GM23338 (cell line): ENCODE measurements at regions not wholly inside any gene's neighbourhood (a gene's known extent, or its start where the extent isn't known, plus 50 kb on each side); places are given as distances from the start of the nearest gene placed in this dataset.

ENCODE experiments used
- ATAC-seq: fragments of 200-7000 bp; cut with Tn5 transposase; 3 replicates; pipeline ENCODE4 v1.9.1; 2020
- DNase-seq: peaks from one replicate; pipeline ENCODE4 v3.0.0-alpha.2; 2015; ENCODE audit warnings: low spot score
- H2AFZ ChIP-seq: fragments of 200-600 bp; sonication (generic); 2 replicates; pipeline ENCODE4 v1.8.0; 2016; ENCODE audit warnings: antibody characterized with exemption, mild to moderate bottlenecking, moderate library complexity
- H3F3A ChIP-seq: fragments of 200-600 bp; sonication (generic); replicated peaks from 2 replicates; pipeline ENCODE4 v1.8.0; 2017; ENCODE audit warnings: antibody characterized with exemption, mixed run types, low read depth
- H3K27ac ChIP-seq: fragments of 200-600 bp; sonication (generic); 2 replicates; pipeline ENCODE4 v1.6.1; 2016; ENCODE audit warnings: low read depth
- H3K27me3 ChIP-seq: fragments of 200-600 bp; sonication (generic); 2 replicates; pipeline ENCODE4 v1.8.0; 2016; ENCODE audit warnings: mild to moderate bottlenecking, mixed run types, moderate library complexity; ENCODE audit not compliant: insufficient read depth
- H3K36me3 ChIP-seq: fragments of 200-600 bp; sonication (generic); 2 replicates; pipeline ENCODE4 v1.8.0; 2016; ENCODE audit warnings: mild to moderate bottlenecking; ENCODE audit not compliant: insufficient read depth
- H3K4me1 ChIP-seq: fragments of 200-600 bp; sonication (generic); 2 replicates; pipeline ENCODE4 v1.8.0; 2016; ENCODE audit warnings: mild to moderate bottlenecking, moderate library complexity; ENCODE audit not compliant: insufficient read depth
- H3K4me2 ChIP-seq: fragments of 200-600 bp; sonication (generic); 2 replicates; pipeline ENCODE4 v1.7.1; 2017; ENCODE audit warnings: mixed run types
- H3K4me3 ChIP-seq: fragments of 200-600 bp; sonication (generic); 2 replicates; pipeline ENCODE4 v1.6.1; 2016; ENCODE audit warnings: mixed run types
- H3K79me2 ChIP-seq: fragments of 200-600 bp; sonication (generic); replicated peaks from 2 replicates; pipeline ENCODE4 v1.8.0; 2017; ENCODE audit warnings: mild to moderate bottlenecking; ENCODE audit not compliant: insufficient read depth
- H3K9me2 ChIP-seq: fragments of 200-600 bp; sonication (generic); 2 replicates; pipeline ENCODE4 v1.8.0; 2017; ENCODE audit not compliant: insufficient read depth
- H4K20me1 ChIP-seq: fragments of 200-600 bp; sonication (generic); replicated peaks from 2 replicates; pipeline ENCODE4 v1.8.0; 2017; ENCODE audit warnings: mild to moderate bottlenecking; ENCODE audit not compliant: insufficient read depth
- H3K27ac Mint-ChIP-seq: 2 replicates; pipeline ENCODE4 v1.8.0; 2020; ENCODE audit warnings: inconsistent platforms, mild to moderate bottlenecking, moderate library complexity, mixed read lengths
- H3K27me3 Mint-ChIP-seq: 3 replicates; pipeline ENCODE4 v1.8.0; 2022; ENCODE audit warnings: low read depth, mild to moderate bottlenecking, moderate library complexity, mixed read lengths, inconsistent platforms; ENCODE audit not compliant: insufficient read depth, poor library complexity
- H3K36me3 Mint-ChIP-seq: 3 replicates; pipeline ENCODE4 v1.8.0; 2021; ENCODE audit warnings: low read depth, mild to moderate bottlenecking, inconsistent platforms, moderate library complexity, mixed read lengths
- H3K4me1 Mint-ChIP-seq: 3 replicates; pipeline ENCODE4 v1.8.0; 2020; ENCODE audit warnings: mild to moderate bottlenecking, inconsistent platforms, mixed read lengths
- H3K4me3 Mint-ChIP-seq: 3 replicates; pipeline ENCODE4 v1.8.0; 2021; ENCODE audit warnings: moderate library complexity, mild to moderate bottlenecking, inconsistent platforms, mixed read lengths
- H3K9me3 Mint-ChIP-seq: 3 replicates; pipeline ENCODE4 v1.8.0; 2020; ENCODE audit warnings: moderate library complexity, mild to moderate bottlenecking, inconsistent platforms, mixed read lengths
- EZH2phosphoT487 ChIP-seq: fragments of 200-600 bp; sonication (generic); IDR thresholded peaks from one replicate; pipeline ENCODE4 v1.8.1; 2018; ENCODE audit warnings: antibody characterized with exemption; ENCODE audit not compliant: unreplicated experiment
- JUNB ChIP-seq: IDR thresholded peaks from one replicate; pipeline ENCODE4 v1.6.1; 2016; ENCODE audit warnings: antibody characterized with exemption; ENCODE audit not compliant: unreplicated experiment
- POLR2AphosphoS5 ChIP-seq: IDR thresholded peaks from 2 replicates; pipeline ENCODE4 v1.6.1; 2016; ENCODE audit warnings: antibody characterized with exemption, low read depth
- STAT1 ChIP-seq: IDR thresholded peaks from one replicate; pipeline ENCODE4 v1.6.1; 2016; ENCODE audit warnings: antibody characterized with exemption; ENCODE audit not compliant: unreplicated experiment
- TF ChIP-seq, protein P1 (sequence below): fragments of 250-450 bp; sonication (Bioruptor Pico); IDR thresholded peaks from 2 replicates; pipeline ENCODE4 v1.5.0; 2020; ENCODE audit warnings: mild to moderate bottlenecking, moderate library complexity
- TF ChIP-seq, protein P2 (sequence below), 2 experiments: fragments of 200-600 bp in 1 of 2; sonication (generic) in 1 of 2; conservative IDR thresholded peaks; 2 replicates each; pipeline versions ENCODE4 v1.5.1 to v1.6.1; 2016 to 2017; ENCODE audit warnings: antibody characterized with exemption in 2 of 2, low read depth in 2 of 2, mild to moderate bottlenecking in 2 of 2, moderate library complexity in 1 of 2

DNA sequence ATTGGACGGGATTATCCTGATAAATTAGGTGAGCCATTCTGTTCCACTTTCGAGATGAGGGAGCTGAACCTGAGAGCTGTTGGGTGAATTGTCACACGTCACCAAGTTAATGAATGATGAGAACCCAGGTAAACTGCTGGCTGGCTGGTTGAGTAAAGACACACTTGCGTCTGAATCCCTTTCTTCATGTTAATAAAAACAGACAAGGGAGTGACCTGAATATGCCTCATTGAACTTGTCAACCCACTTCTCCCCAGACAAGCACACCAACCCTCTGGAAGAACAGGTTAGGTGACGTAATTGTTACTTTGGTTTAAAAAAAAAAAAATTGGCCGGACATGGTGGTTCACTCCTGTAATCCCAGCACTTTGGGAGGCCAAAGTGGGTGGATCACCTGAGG is 400.9 kb upstream of the CDH5 start (continued):
- TF ChIP-seq, protein P1, sequence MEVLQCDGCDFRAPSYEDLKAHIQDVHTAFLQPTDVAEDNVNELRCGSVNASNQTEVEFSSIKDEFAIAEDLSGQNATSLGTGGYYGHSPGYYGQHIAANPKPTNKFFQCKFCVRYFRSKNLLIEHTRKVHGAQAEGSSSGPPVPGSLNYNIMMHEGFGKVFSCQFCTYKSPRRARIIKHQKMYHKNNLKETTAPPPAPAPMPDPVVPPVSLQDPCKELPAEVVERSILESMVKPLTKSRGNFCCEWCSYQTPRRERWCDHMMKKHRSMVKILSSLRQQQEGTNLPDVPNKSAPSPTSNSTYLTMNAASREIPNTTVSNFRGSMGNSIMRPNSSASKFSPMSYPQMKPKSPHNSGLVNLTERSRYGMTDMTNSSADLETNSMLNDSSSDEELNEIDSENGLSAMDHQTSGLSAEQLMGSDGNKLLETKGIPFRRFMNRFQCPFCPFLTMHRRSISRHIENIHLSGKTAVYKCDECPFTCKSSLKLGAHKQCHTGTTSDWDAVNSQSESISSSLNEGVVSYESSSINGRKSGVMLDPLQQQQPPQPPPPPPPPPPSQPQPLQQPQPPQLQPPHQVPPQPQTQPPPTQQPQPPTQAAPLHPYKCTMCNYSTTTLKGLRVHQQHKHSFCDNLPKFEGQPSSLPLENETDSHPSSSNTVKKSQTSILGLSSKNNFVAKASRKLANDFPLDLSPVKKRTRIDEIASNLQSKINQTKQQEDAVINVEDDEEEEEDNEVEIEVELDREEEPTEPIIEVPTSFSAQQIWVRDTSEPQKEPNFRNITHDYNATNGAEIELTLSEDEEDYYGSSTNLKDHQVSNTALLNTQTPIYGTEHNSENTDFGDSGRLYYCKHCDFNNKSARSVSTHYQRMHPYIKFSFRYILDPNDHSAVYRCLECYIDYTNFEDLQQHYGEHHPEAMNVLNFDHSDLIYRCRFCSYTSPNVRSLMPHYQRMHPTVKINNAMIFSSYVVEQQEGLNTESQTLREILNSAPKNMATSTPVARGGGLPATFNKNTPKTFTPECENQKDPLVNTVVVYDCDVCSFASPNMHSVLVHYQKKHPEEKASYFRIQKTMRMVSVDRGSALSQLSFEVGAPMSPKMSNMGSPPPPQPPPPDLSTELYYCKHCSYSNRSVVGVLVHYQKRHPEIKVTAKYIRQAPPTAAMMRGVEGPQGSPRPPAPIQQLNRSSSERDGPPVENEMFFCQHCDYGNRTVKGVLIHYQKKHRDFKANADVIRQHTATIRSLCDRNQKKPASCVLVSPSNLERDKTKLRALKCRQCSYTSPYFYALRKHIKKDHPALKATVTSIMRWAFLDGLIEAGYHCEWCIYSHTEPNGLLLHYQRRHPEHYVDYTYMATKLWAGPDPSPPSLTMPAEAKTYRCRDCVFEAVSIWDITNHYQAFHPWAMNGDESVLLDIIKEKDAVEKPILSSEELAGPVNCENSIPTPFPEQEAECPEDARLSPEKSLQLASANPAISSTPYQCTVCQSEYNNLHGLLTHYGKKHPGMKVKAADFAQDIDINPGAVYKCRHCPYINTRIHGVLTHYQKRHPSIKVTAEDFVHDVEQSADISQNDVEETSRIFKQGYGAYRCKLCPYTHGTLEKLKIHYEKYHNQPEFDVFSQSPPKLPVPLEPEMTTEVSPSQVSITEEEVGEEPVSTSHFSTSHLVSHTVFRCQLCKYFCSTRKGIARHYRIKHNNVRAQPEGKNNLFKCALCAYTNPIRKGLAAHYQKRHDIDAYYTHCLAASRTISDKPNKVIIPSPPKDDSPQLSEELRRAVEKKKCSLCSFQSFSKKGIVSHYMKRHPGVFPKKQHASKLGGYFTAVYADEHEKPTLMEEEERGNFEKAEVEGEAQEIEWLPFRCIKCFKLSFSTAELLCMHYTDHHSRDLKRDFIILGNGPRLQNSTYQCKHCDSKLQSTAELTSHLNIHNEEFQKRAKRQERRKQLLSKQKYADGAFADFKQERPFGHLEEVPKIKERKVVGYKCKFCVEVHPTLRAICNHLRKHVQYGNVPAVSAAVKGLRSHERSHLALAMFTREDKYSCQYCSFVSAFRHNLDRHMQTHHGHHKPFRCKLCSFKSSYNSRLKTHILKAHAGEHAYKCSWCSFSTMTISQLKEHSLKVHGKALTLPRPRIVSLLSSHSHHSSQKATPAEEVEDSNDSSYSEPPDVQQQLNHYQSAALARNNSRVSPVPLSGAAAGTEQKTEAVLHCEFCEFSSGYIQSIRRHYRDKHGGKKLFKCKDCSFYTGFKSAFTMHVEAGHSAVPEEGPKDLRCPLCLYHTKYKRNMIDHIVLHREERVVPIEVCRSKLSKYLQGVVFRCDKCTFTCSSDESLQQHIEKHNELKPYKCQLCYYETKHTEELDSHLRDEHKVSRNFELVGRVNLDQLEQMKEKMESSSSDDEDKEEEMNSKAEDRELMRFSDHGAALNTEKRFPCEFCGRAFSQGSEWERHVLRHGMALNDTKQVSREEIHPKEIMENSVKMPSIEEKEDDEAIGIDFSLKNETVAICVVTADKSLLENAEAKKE (CRISPR knock-in tag) = no peak
- no peak for TF ChIP-seq POLR2AphosphoS5
- TF ChIP-seq EZH2phosphoT487 = no peak
- no peak for TF ChIP-seq JUNB
- TF ChIP-seq STAT1 = no peak

DNA sequence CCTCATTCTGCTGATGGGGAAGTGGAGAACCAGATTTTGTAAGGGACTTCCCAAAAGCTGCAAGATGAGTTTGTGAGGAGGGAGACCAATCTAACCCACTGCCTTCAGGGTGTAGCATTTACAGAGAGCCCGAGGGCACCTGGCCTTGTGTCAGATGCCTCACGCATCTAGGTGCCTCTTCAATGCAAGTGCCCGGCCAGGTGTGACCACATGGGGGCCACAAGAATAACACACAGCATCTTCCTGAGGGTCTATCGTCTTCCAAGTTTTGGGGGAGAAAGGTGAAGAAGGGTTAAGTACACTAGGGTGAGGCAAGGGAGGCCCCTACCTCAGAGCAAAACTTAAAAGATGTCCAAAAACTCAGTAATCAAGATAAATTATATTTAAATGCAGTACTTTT is 401.7 kb upstream of the CDH5 start:
- no peaks in the 10 kb centered on the region for H3K9me3 Mint-ChIP-seq
- Histone ChIP-seq H3K4me3 (no peak overlapping the region), H3K27ac (no peak overlapping the region), H3K79me2 (no peaks in the 10 kb centered on the region), H3K27me3 (no peaks in the 10 kb centered on the region), H3F3A (no peaks in the 10 kb centered on the region), H4K20me1 (no peaks in the 10 kb centered on the region), H2AFZ (no peak overlapping the region), H3K36me3 (no peaks in the 10 kb centered on the region), H3K4me2 (no peak overlapping the region), H3K4me1 (no peaks in the 10 kb centered on the region), H3K9me2 (no peaks in the 10 kb centered on the region)
- TF ChIP-seq JUNB (no peak), POLR2AphosphoS5 (no peak)
- TF ChIP-seq, protein P2, sequence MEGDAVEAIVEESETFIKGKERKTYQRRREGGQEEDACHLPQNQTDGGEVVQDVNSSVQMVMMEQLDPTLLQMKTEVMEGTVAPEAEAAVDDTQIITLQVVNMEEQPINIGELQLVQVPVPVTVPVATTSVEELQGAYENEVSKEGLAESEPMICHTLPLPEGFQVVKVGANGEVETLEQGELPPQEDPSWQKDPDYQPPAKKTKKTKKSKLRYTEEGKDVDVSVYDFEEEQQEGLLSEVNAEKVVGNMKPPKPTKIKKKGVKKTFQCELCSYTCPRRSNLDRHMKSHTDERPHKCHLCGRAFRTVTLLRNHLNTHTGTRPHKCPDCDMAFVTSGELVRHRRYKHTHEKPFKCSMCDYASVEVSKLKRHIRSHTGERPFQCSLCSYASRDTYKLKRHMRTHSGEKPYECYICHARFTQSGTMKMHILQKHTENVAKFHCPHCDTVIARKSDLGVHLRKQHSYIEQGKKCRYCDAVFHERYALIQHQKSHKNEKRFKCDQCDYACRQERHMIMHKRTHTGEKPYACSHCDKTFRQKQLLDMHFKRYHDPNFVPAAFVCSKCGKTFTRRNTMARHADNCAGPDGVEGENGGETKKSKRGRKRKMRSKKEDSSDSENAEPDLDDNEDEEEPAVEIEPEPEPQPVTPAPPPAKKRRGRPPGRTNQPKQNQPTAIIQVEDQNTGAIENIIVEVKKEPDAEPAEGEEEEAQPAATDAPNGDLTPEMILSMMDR (conservative IDR thresholded peaks at IDR 0.05; ENCODE audit: low read depth in 2 of 2) = peak; percentile 40 to 45
- DNase-seq (peak; percentile 22), ATAC-seq (peak; percentile 58)
- no peak overlapping the region for H3K4me3 Mint-ChIP-seq
- no peak overlapping the region for H3K27ac Mint-ChIP-seq
- no peaks in the 10 kb centered on the region for H3K36me3 Mint-ChIP-seq
- H3K4me1 Mint-ChIP-seq = no peaks in the 10 kb centered on the region; the same call in 2 of the 3 replicates
- peaks cover 6% of the 10 kb centered on the region for H3K27me3 Mint-ChIP-seq
